ENCODE measurements at regions not wholly inside any gene's neighbourhood (a gene's known extent, or its start where the extent isn't known, plus 50 kb on each side); places are given as distances from the start of the nearest gene placed in this dataset.

- TF ChIP-seq POLR2AphosphoS5 (IDR thresholded peaks at IDR 0.05) (no peak), CTCF (IDR thresholded peaks at IDR 0.05 in 8 of 11, conservative IDR thresholded peaks at IDR 0.05 in 3 of 11) (no peak), POLR2A (IDR thresholded peaks at IDR 0.05) (no peak)
Observed at GRCh38 chr3:194073926-194074325, 62.0 kb upstream of the HES1 start.
